NCI-H1105 treated with DMSO at 0.1 percent for 48 hours (cell line): ENCODE measurements at regions not wholly inside any gene's neighbourhood (a gene's known extent, or its start where the extent isn't known, plus 50 kb on each side); places are given as distances from the start of the nearest gene placed in this dataset.
"Not testable (repeated sequence)": the region's sequence is repeated elsewhere in the genome, so short reads cannot be mapped to it uniquely, and the experiment has no call there.

Source experiments
- DNase-seq: peaks from one replicate; lab custom pipeline; 2025; lab: John Stamatoyannopoulos, UW

- DNase-seq, result not testable (repeated sequence)
These were observed 59.9 kb upstream of the EN2 start for GRCh38 chr7:155397758-155398714.

GRCh38 chr7:155398944-155399343, 59.0 kb upstream of the EN2 start:
- no peak for DNase-seq

GRCh38 chr7:155399577-155399976, 58.4 kb upstream of the EN2 start:
- DNase-seq, result no peak

- no peak for DNase-seq
These were observed 56.7 kb upstream of the EN2 start for GRCh38 chr7:155401231-155401630.

DNA sequence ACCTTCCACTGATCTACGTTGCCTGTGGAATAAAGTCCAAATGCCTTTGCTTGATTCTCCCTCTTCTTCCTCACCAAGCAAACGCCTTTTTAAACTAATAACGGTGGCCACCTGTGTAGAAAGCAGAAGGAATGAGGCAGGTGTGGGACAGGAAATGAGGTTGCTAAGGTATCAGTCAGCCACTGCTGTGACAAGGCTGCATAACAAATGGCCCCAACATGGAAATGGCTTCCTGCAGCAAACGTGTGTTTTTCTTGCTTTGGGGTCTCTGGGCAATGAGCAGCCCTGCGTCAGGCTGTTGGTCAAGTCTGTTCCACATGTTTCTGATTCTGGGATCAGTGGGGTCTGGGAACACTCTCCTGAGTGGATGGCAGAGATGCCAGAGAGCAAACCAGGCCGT, 56.0 kb upstream of the EN2 start:
- DNase-seq, result no peak

DNA sequence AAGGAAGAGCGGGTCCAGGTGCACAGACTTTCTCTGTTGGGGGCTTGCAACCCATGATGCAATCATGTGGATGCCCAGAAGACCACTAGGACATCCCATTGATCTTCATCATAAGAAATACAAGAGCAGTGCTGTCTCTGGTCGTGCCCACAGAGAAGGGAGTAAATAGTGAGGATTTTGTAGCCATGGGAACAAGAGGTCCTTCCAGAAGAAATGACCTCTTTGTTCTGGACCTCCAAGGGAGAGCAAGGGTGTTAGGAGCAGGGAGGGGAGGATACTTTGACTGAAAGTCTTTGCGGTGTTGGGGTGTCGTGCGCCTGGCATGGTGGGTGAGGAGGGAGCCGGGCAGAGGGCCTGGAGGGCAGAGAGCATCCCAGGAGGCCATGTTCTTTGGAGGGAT, 55.0 kb upstream of the EN2 start:
- DNase-seq, result no peak

DNA sequence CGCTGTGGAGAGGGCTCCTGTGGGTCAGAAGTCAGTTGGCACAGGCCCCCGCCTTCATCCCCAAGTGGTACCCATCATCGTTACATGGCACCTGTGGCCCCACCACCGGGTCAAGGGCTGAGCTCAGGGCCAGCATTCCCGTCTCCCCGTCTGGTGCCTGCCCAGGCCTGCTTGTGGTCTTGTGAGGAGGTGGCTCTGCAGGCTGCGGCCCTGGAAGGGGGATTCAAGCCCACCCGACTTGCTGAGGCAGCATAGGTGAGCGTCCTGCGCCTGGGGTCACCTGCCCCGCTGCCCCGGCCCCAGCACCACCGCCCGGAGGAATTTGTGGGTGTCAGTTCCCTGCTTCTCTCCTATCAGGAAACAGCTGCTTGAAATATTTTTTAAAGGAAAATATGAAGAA, 53.0 kb upstream of the EN2 start:
- DNase-seq, result no peak

DNA sequence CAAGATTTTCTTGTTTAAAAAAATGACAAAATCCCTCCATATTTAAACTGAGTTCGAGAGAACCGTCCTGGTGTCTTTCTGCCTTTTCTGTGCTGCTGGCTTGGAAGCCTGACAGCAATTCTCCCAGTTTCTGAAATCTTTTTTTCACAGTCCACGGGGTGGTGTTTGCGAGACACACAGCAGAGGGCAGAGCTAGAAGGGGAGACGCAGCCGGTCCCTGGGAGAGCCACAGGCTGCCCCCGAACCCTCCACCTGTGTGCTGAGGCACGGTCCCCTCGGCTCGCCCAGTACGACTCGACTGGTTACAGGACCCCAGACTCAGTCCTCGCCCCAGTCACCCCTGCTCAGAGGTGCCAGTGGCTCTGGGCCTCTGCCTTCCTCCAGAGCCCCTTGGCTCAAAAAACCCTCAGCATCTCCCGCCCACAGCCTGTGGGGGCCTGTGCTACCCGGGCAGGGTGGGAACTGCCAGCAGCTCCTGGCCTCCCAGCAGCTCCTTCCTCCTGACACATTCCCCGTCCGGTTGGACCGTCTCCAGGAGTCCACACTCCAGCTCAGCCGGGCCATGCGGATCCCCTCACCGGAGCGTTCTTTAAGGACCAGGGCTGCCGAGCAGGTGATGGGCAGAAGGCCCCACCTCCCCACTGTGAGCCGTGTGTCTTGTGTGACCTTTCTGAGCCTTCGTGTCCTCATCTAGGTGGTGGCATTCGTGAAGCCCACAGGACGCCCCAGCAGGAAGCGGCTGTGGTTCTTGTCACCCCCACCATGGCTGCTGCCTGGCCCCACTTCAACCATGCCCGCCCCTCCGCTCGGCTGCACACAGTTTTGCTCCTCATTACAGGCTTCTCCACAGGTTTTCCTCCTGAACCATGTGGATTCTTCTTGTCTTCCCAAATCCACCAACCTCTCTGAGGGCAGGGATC, 52.3 kb upstream of the EN2 start:
- DNase-seq, result no peak

DNA sequence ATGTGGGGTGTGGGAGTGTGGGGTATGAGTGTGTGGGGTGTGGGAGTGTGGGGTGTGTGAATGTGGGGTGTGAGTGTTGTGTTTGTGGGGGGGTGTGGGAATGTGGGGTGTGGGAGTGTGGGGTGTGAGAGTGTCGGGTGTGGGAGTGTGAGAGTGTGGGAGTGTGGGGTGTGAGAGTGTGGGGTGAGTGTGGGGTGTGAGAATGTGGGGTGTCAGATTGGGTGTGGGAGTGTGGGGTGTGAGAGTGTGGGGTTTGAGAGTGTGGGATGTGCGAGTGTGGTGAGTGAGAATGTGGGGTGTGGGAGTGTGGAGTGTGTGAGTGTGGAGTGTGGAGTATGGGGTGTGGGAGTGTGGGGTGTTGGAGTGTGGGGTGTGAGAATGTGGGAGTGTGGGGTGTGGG, 50.1 kb upstream of the EN2 start:
- no peak for DNase-seq
